Panc1 (cell line): ENCODE measurements at regions not wholly inside any gene's neighbourhood (a gene's known extent, or its start where the extent isn't known, plus 50 kb on each side); places are given as distances from the start of the nearest gene placed in this dataset.

Experiments
- ATAC-seq: fragments of 200-7000 bp; cut with Tn5 transposase; 2 replicates; pipeline ENCODE4 v1.9.1; 2020; ENCODE audit warnings: mild to moderate bottlenecking, moderate library complexity
- BruUV-seq: library from RNA; stranded (reverse); fragments of 400-500 nt; replicated peaks from 2 replicates; lab custom pipeline; 2021; lab: Mats Ljungman, UMichigan
- CTCF ChIA-PET: fragments of 300-600 bp; sonication (Branson Sonifier 250); formaldehyde crosslinking; loops from one replicate; lab custom pipeline; 2022; ENCODE audit warnings: antibody characterized with exemption; lab: Charles Lee
- POLR2A ChIA-PET: fragments of 300-600 bp; sonication (Branson Sonifier 250); formaldehyde crosslinking; loops from one replicate; lab custom pipeline; 2022; ENCODE audit warnings: antibody characterized with exemption; lab: Charles Lee
- DNase-seq: peaks from one replicate; pipeline ENCODE4 v3.0.0-alpha.2; 2010; ENCODE audit warnings: low read depth, low spot score
- H3K27ac ChIP-seq: 2 replicates; pipeline ENCODE4 v1.5.1; 2011; ENCODE audit warnings: mild to moderate bottlenecking, low read length, inconsistent platforms
- H3K27me3 ChIP-seq: fragments of 200-500 bp; sonication (Bioruptor generic); 2 replicates; pipeline ENCODE4 v1.6.0; 2014; ENCODE audit warnings: low read length, inconsistent platforms; ENCODE audit not compliant: control insufficient read depth, insufficient read depth
- H3K36me3 ChIP-seq: fragments of 200-500 bp; sonication (Bioruptor generic); 2 replicates; pipeline ENCODE4 v1.5.1; 2014; ENCODE audit warnings: inconsistent platforms, mild to moderate bottlenecking, low read length, moderate library complexity; ENCODE audit not compliant: control insufficient read depth, insufficient read depth
- H3K4me1 ChIP-seq: 2 replicates; pipeline ENCODE4 v1.5.1; 2011; ENCODE audit warnings: inconsistent platforms, mild to moderate bottlenecking, low read length, moderate library complexity; ENCODE audit not compliant: control insufficient read depth, insufficient read depth
- H3K4me3 ChIP-seq, 2 experiments: 2 replicates each; pipeline ENCODE4 v1.5.1; 2011 to 2012; ENCODE audit warnings: low read depth in 2 of 2, low read length in 2 of 2, mild to moderate bottlenecking in 2 of 2, inconsistent platforms in 1 of 2, moderate library complexity in 1 of 2
- H3K9me3 ChIP-seq: fragments of 200-500 bp; sonication (Bioruptor generic); 2 replicates; pipeline ENCODE4 v1.5.1; 2014; ENCODE audit warnings: low read depth, mild to moderate bottlenecking, inconsistent platforms, low read length, moderate library complexity; ENCODE audit not compliant: control insufficient read depth, insufficient read depth
- CTCF ChIP-seq: fragments of 450-650 bp; IDR thresholded peaks from 2 replicates; pipeline ENCODE4 v1.5.1; 2017; ENCODE audit warnings: mild to moderate bottlenecking
- POLR2AphosphoS5 ChIP-seq: IDR thresholded peaks from 2 replicates; pipeline ENCODE4 v1.6.1; 2012; ENCODE audit warnings: mild to moderate bottlenecking, low read depth, low read length, moderate library complexity
- REST ChIP-seq, 2 experiments: IDR thresholded peaks; 2 replicates each; pipeline ENCODE4 v1.6.1; 2011 to 2012; ENCODE audit warnings: low read depth in 2 of 2, control low read depth in 1 of 2, low read length in 1 of 2, mild to moderate bottlenecking in 1 of 2, moderate library complexity in 1 of 2; ENCODE audit not compliant: insufficient read depth in 1 of 2
- SIN3A ChIP-seq: IDR thresholded peaks from 2 replicates; pipeline ENCODE4 v1.6.1; 2012; ENCODE audit warnings: low read depth, mild to moderate bottlenecking, low read length, moderate library complexity, borderline replicate concordance; ENCODE audit not compliant: insufficient read depth
- TCF7L2 ChIP-seq: IDR thresholded peaks from 2 replicates; pipeline ENCODE4 v1.6.1; 2011; ENCODE audit warnings: mild to moderate bottlenecking, low read depth, low read length, inconsistent platforms
- in situ Hi-C: cut with HindIII; loops from 2 replicates; pipeline ENCODE4 v1.10.0; 2016; ENCODE audit warnings: low sequenced_read_pairs, low pct_unique_long_range_greater_than_20kb
- intact Hi-C: fragments of 100-400 bp; cut with micrococcal nuclease; formaldehyde crosslinking; loops from one replicate; pipeline ENCODE4 v1.10.0; 2022; ENCODE audit not compliant: unreplicated experiment

GRCh38 chr12:89985935-89986334, 277.3 kb upstream of the ATP2B1 start:
- no peaks in the 10 kb centered on the region for H3K4me1 ChIP-seq
- no peak overlapping the region for H3K27ac ChIP-seq
- ChIA-PET POLR2A (no interaction called here), CTCF (interaction anchor here (0.6 kb wide), 1 partner anchor 534 kb away, joined by 3 read pairs; no protein-coding TSS in a partner anchor)
- intact Hi-C loops: no loop called here
- DNase-seq (no peak), ATAC-seq (no peak)
- no TSS peak for BruUV-seq
- H3K4me3 ChIP-seq: no peak overlapping the region
- no peaks in the 10 kb centered on the region for H3K9me3 ChIP-seq
- TF ChIP-seq REST (IDR thresholded peaks at IDR 0.05; ENCODE audit: insufficient read depth in 1 of 2, low read depth in 2 of 2, low read length in 1 of 2): no peak
- no peak for TF ChIP-seq SIN3A
- H3K36me3 ChIP-seq: no peaks in the 10 kb centered on the region
- in situ Hi-C loops: no loop called here
- H3K27me3 ChIP-seq: no peaks in the 10 kb centered on the region

- Histone ChIP-seq H3K36me3 (no peaks in the 10 kb centered on the region), H3K27me3 (no peaks in the 10 kb centered on the region), H3K27ac (no peak overlapping the region), H3K4me3 (no peak overlapping the region), H3K4me1 (no peaks in the 10 kb centered on the region), H3K9me3 (no peaks in the 10 kb centered on the region)
- TF ChIP-seq REST (IDR thresholded peaks at IDR 0.05; ENCODE audit: insufficient read depth in 1 of 2, low read depth in 2 of 2, low read length in 1 of 2): no peak
- TF ChIP-seq TCF7L2: no peak
- no peak for TF ChIP-seq POLR2AphosphoS5
- no peak for TF ChIP-seq SIN3A
- TF ChIP-seq CTCF: no peak
- CTCF ChIA-PET: no interaction called here
- POLR2A ChIA-PET: no interaction called here
- no peak for DNase-seq
- in situ Hi-C loops (no loop called here), intact Hi-C loops (no loop called here)
- no TSS peak for BruUV-seq
- no peak for ATAC-seq
These were observed 276.2 kb upstream of the ATP2B1 start for GRCh38 chr12:89984846-89985245.
